Glutamatergic neuron (in vitro differentiated cells): ENCODE measurements at regions not wholly inside any gene's neighbourhood (a gene's known extent, or its start where the extent isn't known, plus 50 kb on each side); places are given as distances from the start of the nearest gene placed in this dataset.

Source experiments
- DNase-seq: peaks from one replicate; pipeline ENCODE4 v3.0.0; 2022
- H3K27ac Mint-ChIP-seq: one replicate; pipeline ENCODE4 v1.8.0; 2020; ENCODE audit warnings: mild to moderate bottlenecking, mixed read lengths, inconsistent platforms; ENCODE audit not compliant: unreplicated experiment
- H3K27me3 Mint-ChIP-seq: one replicate; pipeline ENCODE4 v1.8.0; 2020; ENCODE audit warnings: mild to moderate bottlenecking, moderate library complexity, mixed read lengths, inconsistent platforms; ENCODE audit not compliant: unreplicated experiment
- H3K36me3 Mint-ChIP-seq: one replicate; pipeline ENCODE4 v1.8.0; 2020; ENCODE audit warnings: mild to moderate bottlenecking, mixed read lengths, inconsistent platforms; ENCODE audit not compliant: unreplicated experiment
- H3K4me1 Mint-ChIP-seq: one replicate; pipeline ENCODE4 v1.8.0; 2020; ENCODE audit warnings: mild to moderate bottlenecking, low read depth, mixed read lengths, inconsistent platforms; ENCODE audit not compliant: unreplicated experiment
- H3K4me3 Mint-ChIP-seq: one replicate; pipeline ENCODE4 v1.8.0; 2020; ENCODE audit warnings: mild to moderate bottlenecking, mixed read lengths, inconsistent platforms; ENCODE audit not compliant: unreplicated experiment
- H3K9me3 Mint-ChIP-seq: one replicate; pipeline ENCODE4 v1.8.0; 2020; ENCODE audit warnings: mild to moderate bottlenecking, moderate library complexity, mixed read lengths, inconsistent platforms; ENCODE audit not compliant: unreplicated experiment
- TF ChIP-seq, protein P1 (sequence below): fragments of 200-600 bp; sonication (generic); IDR thresholded peaks from one replicate; pipeline ENCODE4 v1.5.0; 2021; ENCODE audit not compliant: partially characterized antibody, unreplicated experiment

DNA sequence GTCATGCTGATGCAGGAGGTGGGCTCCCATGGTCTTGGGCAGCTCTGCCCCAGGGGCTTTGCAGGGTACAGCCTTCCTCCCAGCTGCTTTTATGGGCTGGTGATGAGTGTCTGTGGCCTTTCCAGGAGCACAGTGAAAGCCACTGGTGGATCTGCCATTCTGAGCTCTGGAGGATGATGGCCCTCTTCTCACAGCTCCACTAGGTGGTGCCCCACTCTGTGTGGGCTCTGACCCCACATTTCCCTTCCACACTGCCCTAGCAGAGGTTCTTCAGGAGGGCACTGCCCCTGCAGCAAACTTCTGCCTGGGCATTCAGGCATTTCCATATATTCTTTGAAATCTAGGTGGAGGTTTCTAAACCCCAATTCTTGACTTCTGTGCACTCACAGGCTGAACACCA is 1188.6 kb downstream of the MRPL39 start:
- no peak overlapping the region for H3K27ac Mint-ChIP-seq
- H3K4me1 Mint-ChIP-seq: no peaks in the 10 kb centered on the region
- DNase-seq: no peak
- H3K36me3 Mint-ChIP-seq: peaks cover 24% of the 10 kb centered on the region
- TF ChIP-seq, protein P1, sequence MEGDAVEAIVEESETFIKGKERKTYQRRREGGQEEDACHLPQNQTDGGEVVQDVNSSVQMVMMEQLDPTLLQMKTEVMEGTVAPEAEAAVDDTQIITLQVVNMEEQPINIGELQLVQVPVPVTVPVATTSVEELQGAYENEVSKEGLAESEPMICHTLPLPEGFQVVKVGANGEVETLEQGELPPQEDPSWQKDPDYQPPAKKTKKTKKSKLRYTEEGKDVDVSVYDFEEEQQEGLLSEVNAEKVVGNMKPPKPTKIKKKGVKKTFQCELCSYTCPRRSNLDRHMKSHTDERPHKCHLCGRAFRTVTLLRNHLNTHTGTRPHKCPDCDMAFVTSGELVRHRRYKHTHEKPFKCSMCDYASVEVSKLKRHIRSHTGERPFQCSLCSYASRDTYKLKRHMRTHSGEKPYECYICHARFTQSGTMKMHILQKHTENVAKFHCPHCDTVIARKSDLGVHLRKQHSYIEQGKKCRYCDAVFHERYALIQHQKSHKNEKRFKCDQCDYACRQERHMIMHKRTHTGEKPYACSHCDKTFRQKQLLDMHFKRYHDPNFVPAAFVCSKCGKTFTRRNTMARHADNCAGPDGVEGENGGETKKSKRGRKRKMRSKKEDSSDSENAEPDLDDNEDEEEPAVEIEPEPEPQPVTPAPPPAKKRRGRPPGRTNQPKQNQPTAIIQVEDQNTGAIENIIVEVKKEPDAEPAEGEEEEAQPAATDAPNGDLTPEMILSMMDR: no peak
- no peak overlapping the region for H3K4me3 Mint-ChIP-seq
- H3K9me3 Mint-ChIP-seq: peaks cover 7% of the 10 kb centered on the region
- H3K27me3 Mint-ChIP-seq: peaks cover 3% of the 10 kb centered on the region

DNA sequence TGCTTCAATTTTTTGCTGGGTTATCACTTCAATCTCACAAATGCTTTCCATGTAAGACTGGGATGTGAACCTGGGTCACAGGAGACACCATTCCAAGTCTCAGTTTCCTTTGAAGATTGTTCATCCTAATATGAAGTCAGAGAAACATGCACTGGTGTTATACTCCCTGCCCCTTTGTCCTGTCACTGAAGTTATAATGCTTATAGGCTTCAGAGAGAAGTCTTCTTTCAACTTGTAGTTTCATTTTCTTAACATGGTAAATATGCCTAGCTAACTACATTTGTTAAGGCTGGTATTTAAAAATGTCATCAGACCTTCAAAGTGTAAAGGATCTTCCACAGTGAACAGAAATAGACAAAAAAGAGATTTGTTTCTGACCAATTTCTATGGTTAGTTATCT is 1195.9 kb downstream of the MRPL39 start:
- Mint-ChIP-seq H3K27me3 (no peaks in the 10 kb centered on the region), H3K4me3 (no peak overlapping the region), H3K4me1 (no peaks in the 10 kb centered on the region), H3K27ac (no peak overlapping the region), H3K36me3 (no peaks in the 10 kb centered on the region), H3K9me3 (no peaks in the 10 kb centered on the region)
- TF ChIP-seq, protein P1: no peak
- no peak for DNase-seq

DNA sequence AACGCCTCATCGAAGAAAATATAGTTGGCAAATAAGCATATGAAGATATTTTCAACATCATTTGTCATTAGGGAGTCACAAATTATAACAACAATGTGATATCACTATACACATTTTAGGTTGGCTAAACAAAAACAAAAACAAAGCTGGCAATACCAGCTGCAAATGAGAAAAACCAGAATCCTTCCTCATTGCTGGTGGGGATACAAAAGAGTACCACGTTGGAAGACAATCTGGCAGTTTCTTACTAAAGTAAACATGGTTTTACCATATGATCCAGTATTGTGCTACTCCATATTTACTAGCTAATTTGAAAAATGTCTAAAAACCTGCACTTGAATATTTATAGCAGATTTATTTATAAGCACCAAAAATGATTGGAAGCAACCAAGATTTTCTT is 1204.1 kb downstream of the MRPL39 start:
- no peaks in the 10 kb centered on the region for H3K9me3 Mint-ChIP-seq
- H3K4me3 Mint-ChIP-seq: no peak overlapping the region
- DNase-seq: no peak
- H3K36me3 Mint-ChIP-seq: no peaks in the 10 kb centered on the region
- TF ChIP-seq, protein P1: no peak
- no peaks in the 10 kb centered on the region for H3K4me1 Mint-ChIP-seq
- no peak overlapping the region for H3K27ac Mint-ChIP-seq
- H3K27me3 Mint-ChIP-seq: no peaks in the 10 kb centered on the region

DNA sequence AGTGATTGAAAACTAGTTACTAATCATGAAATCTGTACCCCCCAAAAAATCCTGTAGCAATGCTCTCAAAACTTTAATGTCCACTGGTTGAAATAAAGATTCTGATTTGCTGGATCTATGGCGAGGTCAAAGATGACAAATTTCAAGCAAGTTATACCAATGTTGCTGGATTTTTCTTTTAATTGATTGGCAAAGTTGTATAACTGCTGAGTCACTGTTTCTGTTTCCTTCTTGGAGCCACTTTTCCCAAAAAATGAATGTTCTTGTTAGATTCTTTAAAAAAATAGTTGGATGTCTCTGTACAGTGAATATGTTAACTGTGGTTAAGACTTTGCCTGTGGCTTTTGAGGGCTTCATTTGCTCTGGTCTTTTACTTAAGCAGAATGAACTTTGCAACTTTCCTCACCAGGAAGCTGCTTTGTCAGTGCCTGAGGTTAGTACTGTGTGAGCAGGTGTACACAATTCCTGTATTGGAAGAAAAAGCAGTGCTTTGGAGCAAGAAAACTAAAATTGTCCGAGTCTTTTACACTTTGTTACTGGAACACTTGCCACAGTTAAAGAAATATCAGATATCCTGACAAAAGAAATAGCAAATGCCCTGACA is 1211.9 kb downstream of the MRPL39 start:
- H3K9me3 Mint-ChIP-seq: no peaks in the 10 kb centered on the region
- no peaks in the 10 kb centered on the region for H3K27me3 Mint-ChIP-seq
- no peaks in the 10 kb centered on the region for H3K4me1 Mint-ChIP-seq
- H3K4me3 Mint-ChIP-seq: no peak overlapping the region
- H3K36me3 Mint-ChIP-seq: no peaks in the 10 kb centered on the region
- DNase-seq: no peak
- TF ChIP-seq, protein P1: no peak
- no peak overlapping the region for H3K27ac Mint-ChIP-seq

DNA sequence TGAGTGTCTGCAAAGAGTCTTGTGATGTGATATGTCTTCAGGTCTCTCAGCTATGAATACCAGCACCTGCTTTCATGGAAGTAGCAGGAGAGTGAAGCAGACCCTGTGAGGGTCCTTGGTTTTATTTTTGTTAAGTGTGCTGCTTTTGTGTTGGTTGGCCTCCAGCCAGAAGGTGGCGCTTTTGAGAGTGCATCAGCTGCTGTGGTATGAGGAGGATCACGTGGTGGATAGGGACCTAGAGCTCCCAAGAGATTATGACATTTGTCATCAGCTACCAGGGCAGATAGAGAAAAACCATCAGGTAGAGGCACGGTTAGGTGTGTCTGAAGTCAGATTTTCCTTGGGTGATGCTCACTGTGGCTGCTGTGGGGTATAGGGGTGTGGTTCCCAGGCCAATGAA is 1232.1 kb downstream of the MRPL39 start:
- TF ChIP-seq, protein P1: no peak
- peak; percentile 20 for DNase-seq
- Mint-ChIP-seq H3K27ac (no peak overlapping the region), H3K9me3 (no peaks in the 10 kb centered on the region), H3K27me3 (peaks cover 2% of the 10 kb centered on the region), H3K36me3 (peaks cover 9% of the 10 kb centered on the region), H3K4me1 (peaks cover 3% of the 10 kb centered on the region), H3K4me3 (no peak overlapping the region)
